GM12878 (cell line): ENCODE measurements at regions not wholly inside any gene's neighbourhood (a gene's known extent, or its start where the extent isn't known, plus 50 kb on each side); places are given as distances from the start of the nearest gene placed in this dataset.

Source experiments
- PAX5 ChIP-seq: IDR thresholded peaks from 2 replicates; pipeline ENCODE4 v1.6.1; 2011; ENCODE audit warnings: low read depth, low read length, borderline replicate concordance
- RAD21 ChIP-seq: IDR thresholded peaks from 2 replicates; pipeline ENCODE4 v1.6.1; 2011; ENCODE audit warnings: mild to moderate bottlenecking, low read depth, low read length, moderate library complexity; ENCODE audit not compliant: insufficient read depth
- TF ChIP-seq, protein P1 (sequence below): IDR thresholded peaks from 2 replicates; pipeline ENCODE4 v1.6.1; 2012; ENCODE audit warnings: mild to moderate bottlenecking, low read depth, low read length
- TF ChIP-seq, protein P2 (sequence below), 3 experiments: IDR thresholded peaks in 2 of 3; conservative IDR thresholded peaks in 1 of 3; 2 replicates each; pipeline ENCODE4 v1.5.1; 2011; ENCODE audit warnings: low read depth in 3 of 3, low read length in 3 of 3, mild to moderate bottlenecking in 3 of 3, control low read depth in 2 of 3, moderate library complexity in 2 of 3, inconsistent platforms in 1 of 3, mixed read lengths in 1 of 3; ENCODE audit not compliant: control insufficient read depth in 2 of 3, insufficient read depth in 1 of 3; ENCODE audit errors: extremely low read depth in 1 of 3

- TF ChIP-seq, protein P1, sequence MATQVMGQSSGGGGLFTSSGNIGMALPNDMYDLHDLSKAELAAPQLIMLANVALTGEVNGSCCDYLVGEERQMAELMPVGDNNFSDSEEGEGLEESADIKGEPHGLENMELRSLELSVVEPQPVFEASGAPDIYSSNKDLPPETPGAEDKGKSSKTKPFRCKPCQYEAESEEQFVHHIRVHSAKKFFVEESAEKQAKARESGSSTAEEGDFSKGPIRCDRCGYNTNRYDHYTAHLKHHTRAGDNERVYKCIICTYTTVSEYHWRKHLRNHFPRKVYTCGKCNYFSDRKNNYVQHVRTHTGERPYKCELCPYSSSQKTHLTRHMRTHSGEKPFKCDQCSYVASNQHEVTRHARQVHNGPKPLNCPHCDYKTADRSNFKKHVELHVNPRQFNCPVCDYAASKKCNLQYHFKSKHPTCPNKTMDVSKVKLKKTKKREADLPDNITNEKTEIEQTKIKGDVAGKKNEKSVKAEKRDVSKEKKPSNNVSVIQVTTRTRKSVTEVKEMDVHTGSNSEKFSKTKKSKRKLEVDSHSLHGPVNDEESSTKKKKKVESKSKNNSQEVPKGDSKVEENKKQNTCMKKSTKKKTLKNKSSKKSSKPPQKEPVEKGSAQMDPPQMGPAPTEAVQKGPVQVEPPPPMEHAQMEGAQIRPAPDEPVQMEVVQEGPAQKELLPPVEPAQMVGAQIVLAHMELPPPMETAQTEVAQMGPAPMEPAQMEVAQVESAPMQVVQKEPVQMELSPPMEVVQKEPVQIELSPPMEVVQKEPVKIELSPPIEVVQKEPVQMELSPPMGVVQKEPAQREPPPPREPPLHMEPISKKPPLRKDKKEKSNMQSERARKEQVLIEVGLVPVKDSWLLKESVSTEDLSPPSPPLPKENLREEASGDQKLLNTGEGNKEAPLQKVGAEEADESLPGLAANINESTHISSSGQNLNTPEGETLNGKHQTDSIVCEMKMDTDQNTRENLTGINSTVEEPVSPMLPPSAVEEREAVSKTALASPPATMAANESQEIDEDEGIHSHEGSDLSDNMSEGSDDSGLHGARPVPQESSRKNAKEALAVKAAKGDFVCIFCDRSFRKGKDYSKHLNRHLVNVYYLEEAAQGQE: no peak
- TF ChIP-seq, protein P2, sequence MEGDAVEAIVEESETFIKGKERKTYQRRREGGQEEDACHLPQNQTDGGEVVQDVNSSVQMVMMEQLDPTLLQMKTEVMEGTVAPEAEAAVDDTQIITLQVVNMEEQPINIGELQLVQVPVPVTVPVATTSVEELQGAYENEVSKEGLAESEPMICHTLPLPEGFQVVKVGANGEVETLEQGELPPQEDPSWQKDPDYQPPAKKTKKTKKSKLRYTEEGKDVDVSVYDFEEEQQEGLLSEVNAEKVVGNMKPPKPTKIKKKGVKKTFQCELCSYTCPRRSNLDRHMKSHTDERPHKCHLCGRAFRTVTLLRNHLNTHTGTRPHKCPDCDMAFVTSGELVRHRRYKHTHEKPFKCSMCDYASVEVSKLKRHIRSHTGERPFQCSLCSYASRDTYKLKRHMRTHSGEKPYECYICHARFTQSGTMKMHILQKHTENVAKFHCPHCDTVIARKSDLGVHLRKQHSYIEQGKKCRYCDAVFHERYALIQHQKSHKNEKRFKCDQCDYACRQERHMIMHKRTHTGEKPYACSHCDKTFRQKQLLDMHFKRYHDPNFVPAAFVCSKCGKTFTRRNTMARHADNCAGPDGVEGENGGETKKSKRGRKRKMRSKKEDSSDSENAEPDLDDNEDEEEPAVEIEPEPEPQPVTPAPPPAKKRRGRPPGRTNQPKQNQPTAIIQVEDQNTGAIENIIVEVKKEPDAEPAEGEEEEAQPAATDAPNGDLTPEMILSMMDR (IDR thresholded peaks at IDR 0.05 in 2 of 3, conservative IDR thresholded peaks at IDR 0.05 in 1 of 3; ENCODE audit: control insufficient read depth in 2 of 3, extremely low read depth in 1 of 3, insufficient read depth in 1 of 3, low read depth in 3 of 3, low read length in 3 of 3): no peak
- no peak for TF ChIP-seq PAX5
- no peak for TF ChIP-seq RAD21
Measured at GRCh38 chr7:156019308-156019707, 207.0 kb upstream of the SHH start.
